Endothelial cell of umbilical vein (primary cell): ENCODE measurements at regions not wholly inside any gene's neighbourhood (a gene's known extent, or its start where the extent isn't known, plus 50 kb on each side); places are given as distances from the start of the nearest gene placed in this dataset.

Experiments
- CTCF ChIP-seq, 2 donors: IDR thresholded peaks; 1 replicate in 1 of 2; 2 replicates in 1 of 2; pipeline ENCODE4 v1.5.1; 2011; ENCODE audit warnings: low read length in 2 of 2, mild to moderate bottlenecking in 2 of 2, moderate library complexity in 2 of 2, control low read depth in 1 of 2, inconsistent platforms in 1 of 2, low read depth in 1 of 2; ENCODE audit not compliant: insufficient read depth in 1 of 2; ENCODE audit errors: extremely low read depth in 1 of 2
- EZH2 ChIP-seq: IDR thresholded peaks from 2 replicates; pipeline ENCODE4 v1.6.1; 2012; ENCODE audit warnings: borderline replicate concordance, low read depth, mild to moderate bottlenecking, moderate library complexity, low read length, inconsistent platforms; ENCODE audit not compliant: severe bottlenecking
- FOS ChIP-seq: IDR thresholded peaks from 2 replicates; pipeline ENCODE4 v1.6.1; 2011; ENCODE audit warnings: mild to moderate bottlenecking, low read length, moderate library complexity, borderline replicate concordance; ENCODE audit not compliant: insufficient read depth
- JUN ChIP-seq: IDR thresholded peaks from 2 replicates; pipeline ENCODE4 v1.6.1; 2011; ENCODE audit warnings: borderline replicate concordance, low read depth; ENCODE audit not compliant: insufficient read length, insufficient read depth
- MYC ChIP-seq: IDR thresholded peaks from one replicate; pipeline ENCODE4 v1.6.1; 2011; ENCODE audit warnings: mild to moderate bottlenecking, low read depth, low read length
- POLR2A ChIP-seq: IDR thresholded peaks from 2 replicates; pipeline ENCODE4 v1.6.1; 2012; ENCODE audit warnings: low read depth, mild to moderate bottlenecking, control low read depth, low read length
- POLR2AphosphoS5 ChIP-seq: IDR thresholded peaks from 2 replicates; pipeline ENCODE4 v1.6.1; 2012; ENCODE audit warnings: low read depth, mild to moderate bottlenecking, control low read depth, low read length, moderate library complexity; ENCODE audit not compliant: insufficient read depth

GRCh38 chr11:60631944-60632343 is 67.5 kb upstream of the MS4A8 start:
- TF ChIP-seq EZH2 (no peak), FOS (no peak), CTCF (IDR thresholded peaks at IDR 0.05; ENCODE audit: extremely low read depth in 1 of 2, insufficient read depth in 1 of 2, low read depth in 1 of 2, low read length in 2 of 2) (no peak), JUN (no peak), POLR2A (no peak), POLR2AphosphoS5 (no peak), MYC (no peak)
